GM23338 (cell line): ENCODE measurements at regions not wholly inside any gene's neighbourhood (a gene's known extent, or its start where the extent isn't known, plus 50 kb on each side); places are given as distances from the start of the nearest gene placed in this dataset.

ENCODE experiments used
- ATAC-seq: fragments of 200-7000 bp; cut with Tn5 transposase; 3 replicates; pipeline ENCODE4 v1.9.1; 2020
- DNase-seq: peaks from one replicate; pipeline ENCODE4 v3.0.0-alpha.2; 2015; ENCODE audit warnings: low spot score
- H2AFZ ChIP-seq: fragments of 200-600 bp; sonication (generic); 2 replicates; pipeline ENCODE4 v1.8.0; 2016; ENCODE audit warnings: antibody characterized with exemption, mild to moderate bottlenecking, moderate library complexity
- H3F3A ChIP-seq: fragments of 200-600 bp; sonication (generic); replicated peaks from 2 replicates; pipeline ENCODE4 v1.8.0; 2017; ENCODE audit warnings: antibody characterized with exemption, mixed run types, low read depth
- H3K27ac ChIP-seq: fragments of 200-600 bp; sonication (generic); 2 replicates; pipeline ENCODE4 v1.6.1; 2016; ENCODE audit warnings: low read depth
- H3K27me3 ChIP-seq: fragments of 200-600 bp; sonication (generic); 2 replicates; pipeline ENCODE4 v1.8.0; 2016; ENCODE audit warnings: mild to moderate bottlenecking, mixed run types, moderate library complexity; ENCODE audit not compliant: insufficient read depth
- H3K36me3 ChIP-seq: fragments of 200-600 bp; sonication (generic); 2 replicates; pipeline ENCODE4 v1.8.0; 2016; ENCODE audit warnings: mild to moderate bottlenecking; ENCODE audit not compliant: insufficient read depth
- H3K4me1 ChIP-seq: fragments of 200-600 bp; sonication (generic); 2 replicates; pipeline ENCODE4 v1.8.0; 2016; ENCODE audit warnings: mild to moderate bottlenecking, moderate library complexity; ENCODE audit not compliant: insufficient read depth
- H3K4me2 ChIP-seq: fragments of 200-600 bp; sonication (generic); 2 replicates; pipeline ENCODE4 v1.7.1; 2017; ENCODE audit warnings: mixed run types
- H3K4me3 ChIP-seq: fragments of 200-600 bp; sonication (generic); 2 replicates; pipeline ENCODE4 v1.6.1; 2016; ENCODE audit warnings: mixed run types
- H3K79me2 ChIP-seq: fragments of 200-600 bp; sonication (generic); replicated peaks from 2 replicates; pipeline ENCODE4 v1.8.0; 2017; ENCODE audit warnings: mild to moderate bottlenecking; ENCODE audit not compliant: insufficient read depth
- H3K9me2 ChIP-seq: fragments of 200-600 bp; sonication (generic); 2 replicates; pipeline ENCODE4 v1.8.0; 2017; ENCODE audit not compliant: insufficient read depth
- H4K20me1 ChIP-seq: fragments of 200-600 bp; sonication (generic); replicated peaks from 2 replicates; pipeline ENCODE4 v1.8.0; 2017; ENCODE audit warnings: mild to moderate bottlenecking; ENCODE audit not compliant: insufficient read depth
- H3K27ac Mint-ChIP-seq: 2 replicates; pipeline ENCODE4 v1.8.0; 2020; ENCODE audit warnings: inconsistent platforms, mild to moderate bottlenecking, moderate library complexity, mixed read lengths
- H3K27me3 Mint-ChIP-seq: 3 replicates; pipeline ENCODE4 v1.8.0; 2022; ENCODE audit warnings: low read depth, mild to moderate bottlenecking, moderate library complexity, mixed read lengths, inconsistent platforms; ENCODE audit not compliant: insufficient read depth, poor library complexity
- H3K36me3 Mint-ChIP-seq: 3 replicates; pipeline ENCODE4 v1.8.0; 2021; ENCODE audit warnings: low read depth, mild to moderate bottlenecking, inconsistent platforms, moderate library complexity, mixed read lengths
- H3K4me1 Mint-ChIP-seq: 3 replicates; pipeline ENCODE4 v1.8.0; 2020; ENCODE audit warnings: mild to moderate bottlenecking, inconsistent platforms, mixed read lengths
- H3K4me3 Mint-ChIP-seq: 3 replicates; pipeline ENCODE4 v1.8.0; 2021; ENCODE audit warnings: moderate library complexity, mild to moderate bottlenecking, inconsistent platforms, mixed read lengths
- H3K9me3 Mint-ChIP-seq: 3 replicates; pipeline ENCODE4 v1.8.0; 2020; ENCODE audit warnings: moderate library complexity, mild to moderate bottlenecking, inconsistent platforms, mixed read lengths
- CREB1 ChIP-seq: fragments of 250-450 bp; sonication (Bioruptor Pico); IDR thresholded peaks from 2 replicates; pipeline ENCODE4 v1.5.0; 2020; ENCODE audit warnings: low read depth, mild to moderate bottlenecking, moderate library complexity
- CTCF ChIP-seq, 2 experiments: fragments of 200-600 bp in 1 of 2; sonication (generic) in 1 of 2; conservative IDR thresholded peaks; 2 replicates each; pipeline versions ENCODE4 v1.5.1 to v1.6.1; 2016 to 2017; ENCODE audit warnings: antibody characterized with exemption in 2 of 2, low read depth in 2 of 2, mild to moderate bottlenecking in 2 of 2, moderate library complexity in 1 of 2
- ETS1 ChIP-seq: IDR thresholded peaks from 2 replicates; pipeline ENCODE4 v1.6.1; 2016; ENCODE audit warnings: antibody characterized with exemption
- EZH2 ChIP-seq: fragments of 200-600 bp; sonication (generic); IDR thresholded peaks from one replicate; pipeline ENCODE4 v1.8.0; 2017; ENCODE audit warnings: antibody characterized with exemption, mild to moderate bottlenecking, low read depth; ENCODE audit not compliant: unreplicated experiment
- EZH2phosphoT487 ChIP-seq: fragments of 200-600 bp; sonication (generic); IDR thresholded peaks from one replicate; pipeline ENCODE4 v1.8.1; 2018; ENCODE audit warnings: antibody characterized with exemption; ENCODE audit not compliant: unreplicated experiment
- JUNB ChIP-seq: IDR thresholded peaks from one replicate; pipeline ENCODE4 v1.6.1; 2016; ENCODE audit warnings: antibody characterized with exemption; ENCODE audit not compliant: unreplicated experiment
- NANOG ChIP-seq: IDR thresholded peaks from 2 replicates; pipeline ENCODE4 v1.6.1; 2016; ENCODE audit warnings: antibody characterized with exemption, borderline replicate concordance
- POLR2AphosphoS5 ChIP-seq: IDR thresholded peaks from 2 replicates; pipeline ENCODE4 v1.6.1; 2016; ENCODE audit warnings: antibody characterized with exemption, low read depth
- REST ChIP-seq: IDR thresholded peaks from one replicate; pipeline ENCODE4 v1.6.1; 2018; ENCODE audit warnings: antibody characterized with exemption; ENCODE audit not compliant: unreplicated experiment
- STAT1 ChIP-seq: IDR thresholded peaks from one replicate; pipeline ENCODE4 v1.6.1; 2016; ENCODE audit warnings: antibody characterized with exemption; ENCODE audit not compliant: unreplicated experiment
- ZNF114 ChIP-seq: fragments of 250-450 bp; sonication (Bioruptor Pico); IDR thresholded peaks from 2 replicates; pipeline ENCODE4 v1.5.0; 2020; ENCODE audit warnings: mild to moderate bottlenecking, moderate library complexity
- ZNF331 ChIP-seq: fragments of 250-450 bp; sonication (Bioruptor Pico); IDR thresholded peaks from 2 replicates; pipeline ENCODE4 v1.5.0; 2020; ENCODE audit warnings: low read depth, mild to moderate bottlenecking, moderate library complexity
- ZNF462 ChIP-seq: fragments of 250-450 bp; sonication (Bioruptor Pico); IDR thresholded peaks from 2 replicates; pipeline ENCODE4 v1.5.0; 2020; ENCODE audit warnings: mild to moderate bottlenecking, moderate library complexity

GRCh38 chr20:17822039-17822438 lies 122.3 kb downstream of the BANF2 start:
- Mint-ChIP-seq H3K9me3 (peaks cover 4% of the 10 kb centered on the region), H3K27me3 (peaks cover 4% of the 10 kb centered on the region), H3K27ac (no peak overlapping the region), H3K4me3 (no peak overlapping the region), H3K36me3 (peaks cover 3% of the 10 kb centered on the region; the same call in 1 of the 3 replicates), H3K4me1 (peaks cover 28% of the 10 kb centered on the region)
- no peaks in the 10 kb centered on the region for H3K27me3 ChIP-seq
- H3K9me2 ChIP-seq = 0 out of 2 replicates have a peak, but pooled peaks cover 6% of the 10 kb centered on the region
- no peak overlapping the region for H2AFZ ChIP-seq
- ATAC-seq = no peak
- DNase-seq = no peak
- H3F3A ChIP-seq = no peaks in the 10 kb centered on the region
- H3K79me2 ChIP-seq = no peaks in the 10 kb centered on the region
- no peak overlapping the region for H3K4me3 ChIP-seq
- H4K20me1 ChIP-seq = no peaks in the 10 kb centered on the region
- H3K27ac ChIP-seq = no peak overlapping the region
- no peak overlapping the region for H3K4me2 ChIP-seq
- TF ChIP-seq STAT1 (no peak), JUNB (no peak), ZNF331 (CRISPR knock-in tag) (no peak), ZNF114 (CRISPR knock-in tag) (no peak), CTCF (conservative IDR thresholded peaks at IDR 0.05; ENCODE audit: low read depth in 2 of 2) (no peak), EZH2 (no peak), CREB1 (CRISPR knock-in tag) (no peak), EZH2phosphoT487 (no peak), ETS1 (no peak), NANOG (no peak), POLR2AphosphoS5 (no peak), ZNF462 (CRISPR knock-in tag) (no peak), REST (no peak)
- H3K36me3 ChIP-seq = no peaks in the 10 kb centered on the region
- H3K4me1 ChIP-seq = peaks cover 12% of the 10 kb centered on the region
